SK-N-SH treated with all-trans-retinoic acid at 6 μM for 48 hours (cell line): ENCODE measurements at regions not wholly inside any gene's neighbourhood (a gene's known extent, or its start where the extent isn't known, plus 50 kb on each side); places are given as distances from the start of the nearest gene placed in this dataset.

ENCODE experiments used
- ARNTL ChIP-seq: fragments of 450-650 bp; formaldehyde crosslinking; IDR thresholded peaks from 2 replicates; pipeline ENCODE4 v1.5.0; 2020; ENCODE audit warnings: low read depth, mild to moderate bottlenecking, moderate library complexity, borderline replicate concordance
- ISL1 ChIP-seq: fragments of 250-450 bp; sonication (Bioruptor Pico); IDR thresholded peaks from 2 replicates; pipeline ENCODE4 v2.1.2; 2022; ENCODE audit warnings: mild to moderate bottlenecking, moderate library complexity
- OSR1 ChIP-seq: fragments of 250-450 bp; sonication (Bioruptor Pico); IDR thresholded peaks from 2 replicates; pipeline ENCODE4 v1.8.0; 2022; ENCODE audit warnings: moderate library complexity, mild to moderate bottlenecking, inconsistent platforms
- RARB ChIP-seq: fragments of 250-450 bp; sonication (Bioruptor Pico); IDR thresholded peaks from 2 replicates; pipeline ENCODE4 v1.8.0; 2021; ENCODE audit warnings: mild to moderate bottlenecking, moderate library complexity
- TOX ChIP-seq: fragments of 250-450 bp; sonication (Bioruptor Pico); IDR thresholded peaks from 2 replicates; pipeline ENCODE4 v1.8.0; 2021; ENCODE audit warnings: mild to moderate bottlenecking, moderate library complexity, borderline replicate concordance
- ZC3H10 ChIP-seq: fragments of 250-450 bp; sonication (Bioruptor Pico); IDR thresholded peaks from 2 replicates; pipeline ENCODE4 v1.5.1; 2021; ENCODE audit warnings: mild to moderate bottlenecking, moderate library complexity
- ZNF565 ChIP-seq: fragments of 450-650 bp; formaldehyde crosslinking; conservative IDR thresholded peaks from 2 replicates; pipeline ENCODE4 v1.5.0; 2020; ENCODE audit warnings: low read depth, mild to moderate bottlenecking, moderate library complexity
- TF ChIP-seq, protein P1 (sequence below): fragments of 250-450 bp; sonication (Bioruptor Pico); IDR thresholded peaks from 2 replicates; pipeline ENCODE4 v1.5.1; 2020; ENCODE audit warnings: low read depth, mild to moderate bottlenecking, moderate library complexity

DNA sequence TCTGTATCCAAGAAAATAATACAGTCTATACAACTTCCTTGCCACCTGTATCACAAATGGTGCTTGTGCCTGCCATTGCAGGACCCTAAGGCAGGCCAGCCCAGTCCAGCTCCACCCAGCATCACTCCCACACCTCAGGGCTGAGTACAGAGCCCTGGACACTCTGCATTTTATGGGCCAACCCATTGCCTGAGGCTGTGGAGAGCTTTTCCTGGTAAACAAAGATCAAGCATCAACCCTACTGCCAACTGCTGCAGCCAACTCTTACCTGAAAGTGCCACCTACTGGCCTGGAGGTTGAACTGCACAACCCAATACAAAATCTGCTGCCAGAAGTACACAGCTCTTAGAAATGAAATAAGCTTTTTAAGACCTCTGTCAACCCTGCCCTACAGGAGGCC lies 1082.2 kb downstream of the NAALADL2 start:
- TF ChIP-seq ZNF565 (CRISPR knock-in tag) (no peak), ZC3H10 (CRISPR knock-in tag) (no peak), ISL1 (CRISPR knock-in tag) (no peak), OSR1 (CRISPR knock-in tag) (no peak), ARNTL (CRISPR knock-in tag) (no peak), RARB (no peak), TOX (CRISPR knock-in tag) (no peak)
- TF ChIP-seq, protein P1, sequence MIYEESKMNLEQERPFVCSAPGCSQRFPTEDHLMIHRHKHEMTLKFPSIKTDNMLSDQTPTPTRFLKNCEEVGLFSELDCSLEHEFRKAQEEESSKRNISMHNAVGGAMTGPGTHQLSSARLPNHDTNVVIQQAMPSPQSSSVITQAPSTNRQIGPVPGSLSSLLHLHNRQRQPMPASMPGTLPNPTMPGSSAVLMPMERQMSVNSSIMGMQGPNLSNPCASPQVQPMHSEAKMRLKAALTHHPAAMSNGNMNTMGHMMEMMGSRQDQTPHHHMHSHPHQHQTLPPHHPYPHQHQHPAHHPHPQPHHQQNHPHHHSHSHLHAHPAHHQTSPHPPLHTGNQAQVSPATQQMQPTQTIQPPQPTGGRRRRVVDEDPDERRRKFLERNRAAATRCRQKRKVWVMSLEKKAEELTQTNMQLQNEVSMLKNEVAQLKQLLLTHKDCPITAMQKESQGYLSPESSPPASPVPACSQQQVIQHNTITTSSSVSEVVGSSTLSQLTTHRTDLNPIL (CRISPR knock-in tag) = no peak
